ENCODE measurements at regions not wholly inside any gene's neighbourhood (a gene's known extent, or its start where the extent isn't known, plus 50 kb on each side); places are given as distances from the start of the nearest gene placed in this dataset.

DNA sequence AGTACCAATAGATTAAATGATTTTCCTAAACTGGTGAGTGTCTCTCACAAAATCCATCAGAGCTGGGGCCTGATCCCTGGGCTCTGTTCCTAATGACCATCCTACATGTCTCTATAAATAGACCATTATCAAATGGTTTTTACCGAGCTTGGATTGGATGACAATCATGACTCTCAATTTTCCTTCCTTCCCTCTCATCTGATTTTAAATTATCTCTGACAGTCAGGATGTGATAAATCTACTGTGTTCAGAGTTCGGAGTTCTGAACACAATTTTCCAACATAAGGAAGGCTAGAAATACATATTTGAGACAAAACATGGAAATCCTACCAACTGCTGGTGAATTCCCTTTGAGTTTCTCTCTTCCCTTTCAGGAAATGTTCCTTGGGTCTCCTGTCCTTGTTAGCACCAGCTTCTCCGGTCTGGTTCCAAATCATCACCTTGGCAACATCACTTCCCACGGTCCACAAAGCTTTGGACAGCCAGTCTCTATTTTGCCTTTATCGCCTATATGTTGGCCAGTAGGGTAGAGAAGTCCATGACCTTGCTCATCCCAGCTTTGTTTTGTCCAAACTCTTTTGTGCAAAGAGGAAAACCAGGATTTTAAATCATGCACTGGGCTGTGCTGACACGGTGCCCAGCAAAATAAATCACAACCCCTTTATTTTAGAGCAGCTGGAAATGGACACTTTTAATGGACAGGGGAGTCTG, 139.6 kb upstream of the ITGA6 start:
- TF ChIP-seq, protein P1, sequence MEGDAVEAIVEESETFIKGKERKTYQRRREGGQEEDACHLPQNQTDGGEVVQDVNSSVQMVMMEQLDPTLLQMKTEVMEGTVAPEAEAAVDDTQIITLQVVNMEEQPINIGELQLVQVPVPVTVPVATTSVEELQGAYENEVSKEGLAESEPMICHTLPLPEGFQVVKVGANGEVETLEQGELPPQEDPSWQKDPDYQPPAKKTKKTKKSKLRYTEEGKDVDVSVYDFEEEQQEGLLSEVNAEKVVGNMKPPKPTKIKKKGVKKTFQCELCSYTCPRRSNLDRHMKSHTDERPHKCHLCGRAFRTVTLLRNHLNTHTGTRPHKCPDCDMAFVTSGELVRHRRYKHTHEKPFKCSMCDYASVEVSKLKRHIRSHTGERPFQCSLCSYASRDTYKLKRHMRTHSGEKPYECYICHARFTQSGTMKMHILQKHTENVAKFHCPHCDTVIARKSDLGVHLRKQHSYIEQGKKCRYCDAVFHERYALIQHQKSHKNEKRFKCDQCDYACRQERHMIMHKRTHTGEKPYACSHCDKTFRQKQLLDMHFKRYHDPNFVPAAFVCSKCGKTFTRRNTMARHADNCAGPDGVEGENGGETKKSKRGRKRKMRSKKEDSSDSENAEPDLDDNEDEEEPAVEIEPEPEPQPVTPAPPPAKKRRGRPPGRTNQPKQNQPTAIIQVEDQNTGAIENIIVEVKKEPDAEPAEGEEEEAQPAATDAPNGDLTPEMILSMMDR (IDR thresholded peaks at IDR 0.05), result no peak
- no peak for TF ChIP-seq POLR2AphosphoS5 (IDR thresholded peaks at IDR 0.05; ENCODE audit: low read depth, low read length)
